ENCODE measurements at regions not wholly inside any gene's neighbourhood (a gene's known extent, or its start where the extent isn't known, plus 50 kb on each side); places are given as distances from the start of the nearest gene placed in this dataset.

GRCh38 chr10:108905171-108905570 is 1018.1 kb downstream of the XPNPEP1 start:
- TF ChIP-seq HMGA2 (CRISPR knock-in tag; IDR thresholded peaks at IDR 0.05) (no peak), CREM (CRISPR knock-in tag; IDR thresholded peaks at IDR 0.05) (no peak), USF1 (CRISPR knock-in tag; IDR thresholded peaks at IDR 0.05) (no peak), FOXJ3 (CRISPR knock-in tag; IDR thresholded peaks at IDR 0.05; ENCODE audit: borderline replicate concordance) (no peak), GTF2I (CRISPR knock-in tag; conservative IDR thresholded peaks at IDR 0.05) (no peak), NFYB (CRISPR knock-in tag; conservative IDR thresholded peaks at IDR 0.05; ENCODE audit: low read depth) (no peak), ESRRA (CRISPR knock-in tag; IDR thresholded peaks at IDR 0.05; ENCODE audit: borderline replicate concordance) (no peak), ZNF138 (CRISPR knock-in tag; conservative IDR thresholded peaks at IDR 0.05) (no peak), ZNF263 (CRISPR knock-in tag; IDR thresholded peaks at IDR 0.05; ENCODE audit: low read depth) (no peak), NR2C2 (CRISPR knock-in tag; IDR thresholded peaks at IDR 0.05) (no peak)
- TF ChIP-seq, protein P1, sequence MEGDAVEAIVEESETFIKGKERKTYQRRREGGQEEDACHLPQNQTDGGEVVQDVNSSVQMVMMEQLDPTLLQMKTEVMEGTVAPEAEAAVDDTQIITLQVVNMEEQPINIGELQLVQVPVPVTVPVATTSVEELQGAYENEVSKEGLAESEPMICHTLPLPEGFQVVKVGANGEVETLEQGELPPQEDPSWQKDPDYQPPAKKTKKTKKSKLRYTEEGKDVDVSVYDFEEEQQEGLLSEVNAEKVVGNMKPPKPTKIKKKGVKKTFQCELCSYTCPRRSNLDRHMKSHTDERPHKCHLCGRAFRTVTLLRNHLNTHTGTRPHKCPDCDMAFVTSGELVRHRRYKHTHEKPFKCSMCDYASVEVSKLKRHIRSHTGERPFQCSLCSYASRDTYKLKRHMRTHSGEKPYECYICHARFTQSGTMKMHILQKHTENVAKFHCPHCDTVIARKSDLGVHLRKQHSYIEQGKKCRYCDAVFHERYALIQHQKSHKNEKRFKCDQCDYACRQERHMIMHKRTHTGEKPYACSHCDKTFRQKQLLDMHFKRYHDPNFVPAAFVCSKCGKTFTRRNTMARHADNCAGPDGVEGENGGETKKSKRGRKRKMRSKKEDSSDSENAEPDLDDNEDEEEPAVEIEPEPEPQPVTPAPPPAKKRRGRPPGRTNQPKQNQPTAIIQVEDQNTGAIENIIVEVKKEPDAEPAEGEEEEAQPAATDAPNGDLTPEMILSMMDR (IDR thresholded peaks at IDR 0.05), result no peak
- TF ChIP-seq, protein P2, sequence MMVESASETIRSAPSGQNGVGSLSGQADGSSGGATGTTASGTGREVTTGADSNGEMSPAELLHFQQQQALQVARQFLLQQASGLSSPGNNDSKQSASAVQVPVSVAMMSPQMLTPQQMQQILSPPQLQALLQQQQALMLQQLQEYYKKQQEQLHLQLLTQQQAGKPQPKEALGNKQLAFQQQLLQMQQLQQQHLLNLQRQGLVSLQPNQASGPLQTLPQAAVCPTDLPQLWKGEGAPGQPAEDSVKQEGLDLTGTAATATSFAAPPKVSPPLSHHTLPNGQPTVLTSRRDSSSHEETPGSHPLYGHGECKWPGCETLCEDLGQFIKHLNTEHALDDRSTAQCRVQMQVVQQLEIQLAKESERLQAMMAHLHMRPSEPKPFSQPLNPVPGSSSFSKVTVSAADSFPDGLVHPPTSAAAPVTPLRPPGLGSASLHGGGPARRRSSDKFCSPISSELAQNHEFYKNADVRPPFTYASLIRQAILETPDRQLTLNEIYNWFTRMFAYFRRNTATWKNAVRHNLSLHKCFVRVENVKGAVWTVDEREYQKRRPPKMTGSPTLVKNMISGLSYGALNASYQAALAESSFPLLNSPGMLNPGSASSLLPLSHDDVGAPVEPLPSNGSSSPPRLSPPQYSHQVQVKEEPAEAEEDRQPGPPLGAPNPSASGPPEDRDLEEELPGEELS (CRISPR knock-in tag; IDR thresholded peaks at IDR 0.05), result no peak

Measured in WTC11 (cell line).